Type B pancreatic cell (in vitro differentiated cells): ENCODE measurements at regions not wholly inside any gene's neighbourhood (a gene's known extent, or its start where the extent isn't known, plus 50 kb on each side); places are given as distances from the start of the nearest gene placed in this dataset.

Source experiments
- DNase-seq: peaks from one replicate; pipeline ENCODE4 v3.0.0; 2021; ENCODE audit warnings: mixed read lengths; ENCODE audit not compliant: unreplicated experiment; ENCODE audit errors: extremely low spot score
- H3K27ac Mint-ChIP-seq: 2 replicates; pipeline ENCODE4 v1.8.0; 2021; ENCODE audit warnings: mild to moderate bottlenecking, mixed read lengths
- H3K27me3 Mint-ChIP-seq: 2 replicates; pipeline ENCODE4 v1.8.0; 2021; ENCODE audit warnings: mixed read lengths
- H3K36me3 Mint-ChIP-seq: 2 replicates; pipeline ENCODE4 v1.8.0; 2021; ENCODE audit warnings: mixed read lengths
- H3K4me1 Mint-ChIP-seq: one replicate; pipeline ENCODE4 v1.8.0; 2021; ENCODE audit warnings: mixed read lengths; ENCODE audit not compliant: unreplicated experiment
- H3K4me3 Mint-ChIP-seq: 2 replicates; pipeline ENCODE4 v1.8.0; 2021; ENCODE audit warnings: mild to moderate bottlenecking, mixed read lengths
- H3K9me3 Mint-ChIP-seq: 2 replicates; pipeline ENCODE4 v1.8.0; 2021; ENCODE audit warnings: mixed read lengths
- TF ChIP-seq, protein P1 (sequence below): fragments of 200-600 bp; sonication (generic); conservative IDR thresholded peaks from 2 replicates; pipeline ENCODE4 v1.5.0; 2021; ENCODE audit warnings: antibody characterized with exemption, mild to moderate bottlenecking

DNA sequence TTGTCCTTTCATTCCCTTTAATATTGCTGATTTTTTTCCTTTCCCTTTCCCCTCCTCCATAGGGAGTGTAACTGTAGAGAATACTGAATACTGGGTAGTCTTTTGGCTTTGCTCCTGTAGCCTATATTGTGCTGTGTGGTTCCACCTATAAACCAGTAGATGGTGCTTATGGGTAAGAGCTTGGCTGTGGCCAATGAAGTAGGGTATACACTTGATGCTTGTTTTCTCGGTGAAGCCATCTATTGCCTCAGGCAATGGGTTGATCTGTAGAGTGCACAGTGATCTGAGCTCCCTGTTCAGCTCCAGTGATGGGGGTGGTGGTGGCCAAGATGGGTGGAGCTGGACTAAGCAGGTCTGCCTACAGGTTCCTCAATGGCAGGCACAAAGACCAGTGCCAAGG lies 203.3 kb upstream of the IMPG1 start:
- DNase-seq = no peak
- H3K27me3 Mint-ChIP-seq = no peaks in the 10 kb centered on the region
- TF ChIP-seq, protein P1, sequence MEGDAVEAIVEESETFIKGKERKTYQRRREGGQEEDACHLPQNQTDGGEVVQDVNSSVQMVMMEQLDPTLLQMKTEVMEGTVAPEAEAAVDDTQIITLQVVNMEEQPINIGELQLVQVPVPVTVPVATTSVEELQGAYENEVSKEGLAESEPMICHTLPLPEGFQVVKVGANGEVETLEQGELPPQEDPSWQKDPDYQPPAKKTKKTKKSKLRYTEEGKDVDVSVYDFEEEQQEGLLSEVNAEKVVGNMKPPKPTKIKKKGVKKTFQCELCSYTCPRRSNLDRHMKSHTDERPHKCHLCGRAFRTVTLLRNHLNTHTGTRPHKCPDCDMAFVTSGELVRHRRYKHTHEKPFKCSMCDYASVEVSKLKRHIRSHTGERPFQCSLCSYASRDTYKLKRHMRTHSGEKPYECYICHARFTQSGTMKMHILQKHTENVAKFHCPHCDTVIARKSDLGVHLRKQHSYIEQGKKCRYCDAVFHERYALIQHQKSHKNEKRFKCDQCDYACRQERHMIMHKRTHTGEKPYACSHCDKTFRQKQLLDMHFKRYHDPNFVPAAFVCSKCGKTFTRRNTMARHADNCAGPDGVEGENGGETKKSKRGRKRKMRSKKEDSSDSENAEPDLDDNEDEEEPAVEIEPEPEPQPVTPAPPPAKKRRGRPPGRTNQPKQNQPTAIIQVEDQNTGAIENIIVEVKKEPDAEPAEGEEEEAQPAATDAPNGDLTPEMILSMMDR = no peak
- no peaks in the 10 kb centered on the region for H3K4me1 Mint-ChIP-seq
- H3K9me3 Mint-ChIP-seq = peaks cover 6% of the 10 kb centered on the region
- no peak overlapping the region for H3K27ac Mint-ChIP-seq
- H3K36me3 Mint-ChIP-seq = no peaks in the 10 kb centered on the region
- no peak overlapping the region for H3K4me3 Mint-ChIP-seq

DNA sequence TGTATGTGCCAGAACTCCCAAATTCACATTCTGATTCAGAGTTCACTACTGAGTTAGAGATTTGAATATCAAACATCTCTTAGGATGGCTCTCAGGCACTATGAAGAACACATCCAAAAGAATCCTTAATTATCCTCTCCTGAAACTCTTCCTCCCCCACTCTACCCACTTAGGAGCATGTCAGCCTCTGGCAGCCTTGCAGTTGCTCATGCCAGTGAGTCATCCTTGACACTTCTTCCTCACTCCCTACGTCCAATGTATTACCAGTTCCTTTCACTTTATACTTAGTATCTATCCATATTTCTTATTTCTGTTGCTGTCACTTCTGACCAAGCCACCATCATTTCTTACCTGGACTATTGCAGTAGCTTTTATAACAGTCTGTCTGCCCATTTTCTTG lies 192.0 kb upstream of the IMPG1 start:
- no peak for DNase-seq
- Mint-ChIP-seq H3K27me3 (no peaks in the 10 kb centered on the region), H3K4me3 (no peak overlapping the region), H3K4me1 (no peaks in the 10 kb centered on the region), H3K36me3 (no peaks in the 10 kb centered on the region), H3K27ac (no peak overlapping the region), H3K9me3 (peaks cover 12% of the 10 kb centered on the region)
- TF ChIP-seq, protein P1 = no peak

- Mint-ChIP-seq H3K9me3 (peaks cover 12% of the 10 kb centered on the region), H3K4me3 (no peak overlapping the region), H3K27ac (no peak overlapping the region), H3K36me3 (no peaks in the 10 kb centered on the region), H3K27me3 (no peaks in the 10 kb centered on the region), H3K4me1 (no peaks in the 10 kb centered on the region)
- no peak for DNase-seq
- TF ChIP-seq, protein P1 = no peak
Observed at GRCh38 chr6:76262240-76262639, 189.8 kb upstream of the IMPG1 start.

- no peaks in the 10 kb centered on the region for H3K4me1 Mint-ChIP-seq
- no peak overlapping the region for H3K4me3 Mint-ChIP-seq
- H3K36me3 Mint-ChIP-seq = no peaks in the 10 kb centered on the region
- TF ChIP-seq, protein P1 = no peak
- no peak for DNase-seq
- H3K27ac Mint-ChIP-seq = no peak overlapping the region
- H3K9me3 Mint-ChIP-seq = no peaks in the 10 kb centered on the region
- H3K27me3 Mint-ChIP-seq = no peaks in the 10 kb centered on the region
Observed at GRCh38 chr6:76250666-76251065, 178.2 kb upstream of the IMPG1 start.

GRCh38 chr6:76247527-76247926 lies 175.1 kb upstream of the IMPG1 start:
- Mint-ChIP-seq H3K27ac (no peak overlapping the region), H3K4me1 (no peaks in the 10 kb centered on the region), H3K4me3 (no peak overlapping the region)

More at GRCh38 chr6:76247527-76247926, 175.1 kb upstream of the IMPG1 start:
- DNase-seq = no peak
- TF ChIP-seq, protein P1 = no peak
- Mint-ChIP-seq H3K36me3 (no peaks in the 10 kb centered on the region), H3K9me3 (no peaks in the 10 kb centered on the region), H3K27me3 (no peaks in the 10 kb centered on the region)
